MCF 10A (cell line): ENCODE measurements at regions not wholly inside any gene's neighbourhood (a gene's known extent, or its start where the extent isn't known, plus 50 kb on each side); places are given as distances from the start of the nearest gene placed in this dataset.

Source experiments
- BruUV-seq: library from RNA; stranded (reverse); fragments of 400-500 nt; replicated peaks from 2 replicates; lab custom pipeline; 2021; lab: Mats Ljungman, UMichigan
- CTCF ChIA-PET: fragments of 300-600 bp; sonication (Branson Sonifier 250); formaldehyde crosslinking; extraction: SDS; loops from one replicate; lab custom pipeline; 2021; ENCODE audit warnings: antibody characterized with exemption, inconsistent platforms; lab: Yijun Ruan, JAX
- POLR2A ChIA-PET: fragments of 300-600, 350-650 bp; sonication (Branson Sonifier 250); formaldehyde crosslinking; extraction: SDS; loops from one replicate; lab custom pipeline; 2020; ENCODE audit warnings: antibody characterized with exemption, inconsistent platforms; lab: Yijun Ruan, JAX
- DNase-seq: peaks from one replicate; pipeline ENCODE4 v3.0.0-alpha.2; 2018; ENCODE audit not compliant: unreplicated experiment
- H3K27ac Mint-ChIP-seq: one replicate; pipeline ENCODE4 v1.8.0; 2022; ENCODE audit warnings: mild to moderate bottlenecking, low read depth, mixed read lengths; ENCODE audit not compliant: unreplicated experiment
- H3K27me3 Mint-ChIP-seq: one replicate; pipeline ENCODE4 v1.8.0; 2022; ENCODE audit warnings: mixed read lengths; ENCODE audit not compliant: insufficient read depth, unreplicated experiment
- H3K36me3 Mint-ChIP-seq: one replicate; pipeline ENCODE4 v1.8.0; 2022; ENCODE audit warnings: mild to moderate bottlenecking, moderate library complexity, mixed read lengths; ENCODE audit not compliant: insufficient read depth, unreplicated experiment
- H3K4me1 Mint-ChIP-seq: one replicate; pipeline ENCODE4 v1.8.0; 2022; ENCODE audit warnings: mixed read lengths; ENCODE audit not compliant: insufficient read depth, unreplicated experiment
- H3K4me3 Mint-ChIP-seq: one replicate; pipeline ENCODE4 v1.8.0; 2022; ENCODE audit warnings: mild to moderate bottlenecking, moderate library complexity, mixed read lengths; ENCODE audit not compliant: unreplicated experiment
- H3K9me3 Mint-ChIP-seq: one replicate; pipeline ENCODE4 v1.8.0; 2022; ENCODE audit warnings: mixed read lengths; ENCODE audit not compliant: unreplicated experiment
- intact Hi-C: fragments of 100-400 bp; cut with micrococcal nuclease; formaldehyde crosslinking; loops from 2 replicates; pipeline ENCODE4 v1.14.1; 2022
- TF ChIP-seq, protein P1 (sequence below): fragments of 200-600 bp; IDR thresholded peaks from one replicate; pipeline ENCODE4 v1.8.0; 2022; ENCODE audit warnings: antibody characterized with exemption, mild to moderate bottlenecking; ENCODE audit not compliant: unreplicated experiment

GRCh38 chr18:26764586-26764985, 100.9 kb downstream of the AQP4 start:
- Mint-ChIP-seq H3K4me3 (no peak overlapping the region), H3K27ac (peak overlapping the region; percentile 25), H3K4me1 (peaks cover 26% of the 10 kb centered on the region), H3K9me3 (no peaks in the 10 kb centered on the region), H3K36me3 (no peaks in the 10 kb centered on the region), H3K27me3 (no peaks in the 10 kb centered on the region)
- TF ChIP-seq, protein P1, sequence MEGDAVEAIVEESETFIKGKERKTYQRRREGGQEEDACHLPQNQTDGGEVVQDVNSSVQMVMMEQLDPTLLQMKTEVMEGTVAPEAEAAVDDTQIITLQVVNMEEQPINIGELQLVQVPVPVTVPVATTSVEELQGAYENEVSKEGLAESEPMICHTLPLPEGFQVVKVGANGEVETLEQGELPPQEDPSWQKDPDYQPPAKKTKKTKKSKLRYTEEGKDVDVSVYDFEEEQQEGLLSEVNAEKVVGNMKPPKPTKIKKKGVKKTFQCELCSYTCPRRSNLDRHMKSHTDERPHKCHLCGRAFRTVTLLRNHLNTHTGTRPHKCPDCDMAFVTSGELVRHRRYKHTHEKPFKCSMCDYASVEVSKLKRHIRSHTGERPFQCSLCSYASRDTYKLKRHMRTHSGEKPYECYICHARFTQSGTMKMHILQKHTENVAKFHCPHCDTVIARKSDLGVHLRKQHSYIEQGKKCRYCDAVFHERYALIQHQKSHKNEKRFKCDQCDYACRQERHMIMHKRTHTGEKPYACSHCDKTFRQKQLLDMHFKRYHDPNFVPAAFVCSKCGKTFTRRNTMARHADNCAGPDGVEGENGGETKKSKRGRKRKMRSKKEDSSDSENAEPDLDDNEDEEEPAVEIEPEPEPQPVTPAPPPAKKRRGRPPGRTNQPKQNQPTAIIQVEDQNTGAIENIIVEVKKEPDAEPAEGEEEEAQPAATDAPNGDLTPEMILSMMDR: no peak
- peak; percentile 34 for DNase-seq
- no TSS peak for BruUV-seq
- intact Hi-C loops: no loop called here
- CTCF ChIA-PET: interaction anchor here (0.6 to 1.2 kb wide), 5 partner anchors 8 to 254 kb away, joined by 3 to 4 read pairs (median 3); no protein-coding TSS in a partner anchor
- POLR2A ChIA-PET: interaction anchor here (1.0 to 3.2 kb wide), 7 partner anchors 8 to 108 kb away, joined by 3 to 26 read pairs (median 14); no protein-coding TSS in a partner anchor

DNA sequence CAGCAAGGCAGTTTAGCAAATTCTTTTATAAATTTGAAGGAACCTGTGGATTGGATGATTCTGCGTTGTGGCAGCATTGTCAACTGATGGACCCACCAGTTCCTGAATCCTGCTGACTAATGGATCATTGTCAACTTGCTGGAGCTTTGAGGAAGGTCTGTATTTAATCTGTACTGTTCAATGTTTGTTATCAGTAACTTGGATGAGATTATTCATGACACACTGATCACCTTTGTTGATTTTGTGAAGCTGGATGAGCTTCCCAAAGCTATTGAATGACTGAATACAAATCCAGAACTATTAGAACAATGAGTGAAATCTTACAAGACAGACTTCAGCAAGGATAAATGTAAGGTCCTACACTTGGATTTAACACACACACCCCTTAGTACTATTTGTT, 101.3 kb downstream of the AQP4 start:
- Mint-ChIP-seq H3K4me3 (no peak overlapping the region), H3K27ac (peak overlapping the region; percentile 25), H3K27me3 (no peaks in the 10 kb centered on the region), H3K4me1 (peaks cover 26% of the 10 kb centered on the region), H3K36me3 (no peaks in the 10 kb centered on the region), H3K9me3 (no peaks in the 10 kb centered on the region)
- ChIA-PET POLR2A (interaction anchor here (1.0 to 3.2 kb wide), 7 partner anchors 8 to 107 kb away, joined by 3 to 26 read pairs (median 14); no protein-coding TSS in a partner anchor), CTCF (interaction anchor here (0.6 to 0.8 kb wide), 4 partner anchors 54 to 254 kb away, joined by 3 to 4 read pairs (median 3); no protein-coding TSS in a partner anchor)
- no TSS peak for BruUV-seq
- TF ChIP-seq, protein P1: no peak
- intact Hi-C loops: no loop called here
- DNase-seq: no peak

GRCh38 chr18:26763446-26764110, 101.9 kb downstream of the AQP4 start:
- Mint-ChIP-seq H3K36me3 (no peaks in the 10 kb centered on the region), H3K27me3 (no peaks in the 10 kb centered on the region), H3K9me3 (no peaks in the 10 kb centered on the region), H3K27ac (peak overlapping the region; percentile 31), H3K4me3 (no peak overlapping the region), H3K4me1 (peaks cover 26% of the 10 kb centered on the region)
- no TSS peak for BruUV-seq
- DNase-seq: no peak
- CTCF ChIA-PET: no interaction called here
- POLR2A ChIA-PET: interaction anchor here (2.3 to 3.2 kb wide), 4 partner anchors 7 to 107 kb away, joined by 14 to 26 read pairs (median 23); no protein-coding TSS in a partner anchor
- TF ChIP-seq, protein P1: no peak
- intact Hi-C loops: no loop called here

DNA sequence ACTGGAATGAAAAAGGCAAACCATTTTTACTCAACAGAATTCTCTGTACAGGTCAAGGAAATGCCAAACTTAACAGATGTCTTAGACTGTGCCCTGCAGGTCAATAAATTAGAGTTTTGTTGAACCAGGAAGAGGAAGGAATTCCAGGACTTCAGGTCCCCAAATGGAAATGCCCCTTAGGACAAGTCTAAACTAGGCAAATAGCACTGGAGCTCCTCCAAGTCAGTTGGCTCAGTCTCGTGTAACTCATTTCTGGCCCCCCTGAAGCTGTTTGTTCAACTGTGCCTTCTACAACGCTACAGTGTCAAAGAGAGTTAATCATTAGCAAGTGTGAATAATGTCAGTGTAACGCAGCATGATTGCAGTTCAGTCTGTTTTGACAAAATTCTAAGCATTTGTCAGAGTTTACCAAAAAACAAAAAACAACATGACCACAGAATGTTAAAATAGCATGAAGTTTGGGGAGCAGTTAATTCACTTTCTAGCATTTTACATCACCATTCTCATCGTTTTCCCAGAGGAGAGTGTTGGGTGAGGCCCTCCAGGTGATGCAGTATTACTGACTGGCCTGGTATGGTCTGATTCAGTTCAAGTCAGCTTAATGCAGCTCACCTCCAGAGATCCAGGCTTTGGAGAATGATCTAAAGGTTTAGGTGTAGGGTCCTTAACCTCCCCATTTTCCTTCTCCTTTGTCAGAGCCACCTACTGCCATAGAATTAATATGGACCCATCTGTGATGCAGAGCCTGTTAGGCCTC, 108.1 kb downstream of the AQP4 start:
- POLR2A ChIA-PET: interaction anchor here (0.6 to 3.5 kb wide), 8 partner anchors 8 to 498 kb away, joined by 3 to 44 read pairs (median 6); no protein-coding TSS in a partner anchor
- no peaks in the 10 kb centered on the region for H3K9me3 Mint-ChIP-seq

More for the DNA sequence above, 108.1 kb downstream of the AQP4 start:
- CTCF ChIA-PET: interaction anchor here (1.0 to 1.6 kb wide), 3 partner anchors 10 to 24 kb away, joined by 3 to 5 read pairs (median 5); no protein-coding TSS in a partner anchor
- H3K27me3 Mint-ChIP-seq: no peaks in the 10 kb centered on the region
- H3K4me3 Mint-ChIP-seq: no peak overlapping the region
- TF ChIP-seq, protein P1: no peak
- H3K27ac Mint-ChIP-seq: peak overlapping the region; percentile 60
- peak; percentile 45 for DNase-seq
- no TSS peak for BruUV-seq
- intact Hi-C loops: no loop called here
- peaks cover 22% of the 10 kb centered on the region for H3K4me1 Mint-ChIP-seq
- no peaks in the 10 kb centered on the region for H3K36me3 Mint-ChIP-seq
